HEK293 (cell line): ENCODE measurements at regions not wholly inside any gene's neighbourhood (a gene's known extent, or its start where the extent isn't known, plus 50 kb on each side); places are given as distances from the start of the nearest gene placed in this dataset.

Experiments
- BCL11A ChIP-seq: fragments of 450-650 bp; formaldehyde crosslinking; IDR thresholded peaks from 2 replicates; pipeline ENCODE4 v1.5.1; 2016; ENCODE audit warnings: low read depth, missing biosample characterization, missing genetic modification characterization
- HOXC10 ChIP-seq: sonication (generic); formaldehyde crosslinking; IDR thresholded peaks from 2 replicates; pipeline ENCODE4 v1.8.1; 2023; ENCODE audit warnings: mild to moderate bottlenecking, missing genetic modification reagents
- OSR2 ChIP-seq: fragments of 450-650 bp; formaldehyde crosslinking; IDR thresholded peaks from 2 replicates; pipeline ENCODE4 v1.5.1; 2016; ENCODE audit warnings: missing biosample characterization, missing genetic modification characterization
- REPIN1 ChIP-seq: fragments of 450-650 bp; formaldehyde crosslinking; IDR thresholded peaks from 2 replicates; pipeline ENCODE4 v1.5.1; 2017; ENCODE audit warnings: missing biosample characterization, missing genetic modification characterization, low read depth
- ZNF248 ChIP-seq: fragments of 450-650 bp; formaldehyde crosslinking; IDR thresholded peaks from 2 replicates; pipeline ENCODE4 v1.5.1; 2017; ENCODE audit warnings: missing biosample characterization, missing genetic modification characterization
- ZNF501 ChIP-seq: fragments of 450-650 bp; formaldehyde crosslinking; IDR thresholded peaks from 2 replicates; pipeline ENCODE4 v1.5.1; 2016; ENCODE audit warnings: missing biosample characterization, missing genetic modification characterization
- ZNF549 ChIP-seq: fragments of 450-650 bp; IDR thresholded peaks from 2 replicates; pipeline ENCODE4 v1.5.1; 2018; ENCODE audit warnings: missing biosample characterization, missing genetic modification characterization, mild to moderate bottlenecking, inconsistent platforms, moderate library complexity
- ZNF629 ChIP-seq: fragments of 450-650 bp; formaldehyde crosslinking; IDR thresholded peaks from 2 replicates; pipeline ENCODE4 v1.5.1; 2017; ENCODE audit warnings: missing biosample characterization, missing genetic modification characterization
- ZNF830 ChIP-seq: fragments of 450-650 bp; IDR thresholded peaks from 2 replicates; pipeline ENCODE4 v1.5.0; 2018; ENCODE audit warnings: missing biosample characterization, missing genetic modification characterization, low read depth, mild to moderate bottlenecking, moderate library complexity
- TF ChIP-seq, protein P1 (sequence below): fragments of 450-650 bp; formaldehyde crosslinking; IDR thresholded peaks from 2 replicates; pipeline ENCODE4 v1.5.1; 2016; ENCODE audit warnings: missing biosample characterization, missing genetic modification characterization
- TF ChIP-seq, protein P2 (sequence below): fragments of 450-650 bp; formaldehyde crosslinking; IDR thresholded peaks from 2 replicates; pipeline ENCODE4 v1.5.1; 2016; ENCODE audit warnings: missing biosample characterization, missing genetic modification characterization

DNA sequence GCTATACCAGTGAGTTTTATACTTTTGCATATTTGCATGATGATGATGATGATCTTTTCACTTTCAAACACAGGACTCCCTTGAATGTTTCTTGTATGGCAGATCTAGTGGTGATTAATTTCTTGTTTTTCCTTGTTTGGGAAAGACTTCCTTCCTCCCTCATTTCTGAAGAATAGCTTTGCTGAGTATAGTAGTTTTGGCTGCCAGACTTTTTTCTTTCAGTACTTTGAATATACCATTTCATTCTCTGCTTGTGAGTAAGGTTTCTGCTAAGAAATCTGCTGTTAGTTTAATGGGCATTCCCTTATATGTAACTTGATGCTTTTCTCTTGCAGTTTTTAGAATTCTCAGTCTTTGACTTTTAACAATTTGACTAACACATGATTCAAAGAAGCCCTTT lies 547.4 kb upstream of the CXADR start:
- TF ChIP-seq ZNF501 (tag by site-specific recombination) (no peak), ZNF549 (tag by site-specific recombination) (no peak), ZNF248 (tag by site-specific recombination) (no peak), OSR2 (tag by site-specific recombination) (no peak), HOXC10 (CRISPR knock-in tag) (no peak), BCL11A (tag by site-specific recombination) (no peak), REPIN1 (tag by site-specific recombination) (no peak), ZNF830 (tag by site-specific recombination) (no peak), ZNF629 (tag by site-specific recombination) (no peak)
- TF ChIP-seq, protein P1, sequence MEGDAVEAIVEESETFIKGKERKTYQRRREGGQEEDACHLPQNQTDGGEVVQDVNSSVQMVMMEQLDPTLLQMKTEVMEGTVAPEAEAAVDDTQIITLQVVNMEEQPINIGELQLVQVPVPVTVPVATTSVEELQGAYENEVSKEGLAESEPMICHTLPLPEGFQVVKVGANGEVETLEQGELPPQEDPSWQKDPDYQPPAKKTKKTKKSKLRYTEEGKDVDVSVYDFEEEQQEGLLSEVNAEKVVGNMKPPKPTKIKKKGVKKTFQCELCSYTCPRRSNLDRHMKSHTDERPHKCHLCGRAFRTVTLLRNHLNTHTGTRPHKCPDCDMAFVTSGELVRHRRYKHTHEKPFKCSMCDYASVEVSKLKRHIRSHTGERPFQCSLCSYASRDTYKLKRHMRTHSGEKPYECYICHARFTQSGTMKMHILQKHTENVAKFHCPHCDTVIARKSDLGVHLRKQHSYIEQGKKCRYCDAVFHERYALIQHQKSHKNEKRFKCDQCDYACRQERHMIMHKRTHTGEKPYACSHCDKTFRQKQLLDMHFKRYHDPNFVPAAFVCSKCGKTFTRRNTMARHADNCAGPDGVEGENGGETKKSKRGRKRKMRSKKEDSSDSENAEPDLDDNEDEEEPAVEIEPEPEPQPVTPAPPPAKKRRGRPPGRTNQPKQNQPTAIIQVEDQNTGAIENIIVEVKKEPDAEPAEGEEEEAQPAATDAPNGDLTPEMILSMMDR (tag by site-specific recombination): no peak
- TF ChIP-seq, protein P2, sequence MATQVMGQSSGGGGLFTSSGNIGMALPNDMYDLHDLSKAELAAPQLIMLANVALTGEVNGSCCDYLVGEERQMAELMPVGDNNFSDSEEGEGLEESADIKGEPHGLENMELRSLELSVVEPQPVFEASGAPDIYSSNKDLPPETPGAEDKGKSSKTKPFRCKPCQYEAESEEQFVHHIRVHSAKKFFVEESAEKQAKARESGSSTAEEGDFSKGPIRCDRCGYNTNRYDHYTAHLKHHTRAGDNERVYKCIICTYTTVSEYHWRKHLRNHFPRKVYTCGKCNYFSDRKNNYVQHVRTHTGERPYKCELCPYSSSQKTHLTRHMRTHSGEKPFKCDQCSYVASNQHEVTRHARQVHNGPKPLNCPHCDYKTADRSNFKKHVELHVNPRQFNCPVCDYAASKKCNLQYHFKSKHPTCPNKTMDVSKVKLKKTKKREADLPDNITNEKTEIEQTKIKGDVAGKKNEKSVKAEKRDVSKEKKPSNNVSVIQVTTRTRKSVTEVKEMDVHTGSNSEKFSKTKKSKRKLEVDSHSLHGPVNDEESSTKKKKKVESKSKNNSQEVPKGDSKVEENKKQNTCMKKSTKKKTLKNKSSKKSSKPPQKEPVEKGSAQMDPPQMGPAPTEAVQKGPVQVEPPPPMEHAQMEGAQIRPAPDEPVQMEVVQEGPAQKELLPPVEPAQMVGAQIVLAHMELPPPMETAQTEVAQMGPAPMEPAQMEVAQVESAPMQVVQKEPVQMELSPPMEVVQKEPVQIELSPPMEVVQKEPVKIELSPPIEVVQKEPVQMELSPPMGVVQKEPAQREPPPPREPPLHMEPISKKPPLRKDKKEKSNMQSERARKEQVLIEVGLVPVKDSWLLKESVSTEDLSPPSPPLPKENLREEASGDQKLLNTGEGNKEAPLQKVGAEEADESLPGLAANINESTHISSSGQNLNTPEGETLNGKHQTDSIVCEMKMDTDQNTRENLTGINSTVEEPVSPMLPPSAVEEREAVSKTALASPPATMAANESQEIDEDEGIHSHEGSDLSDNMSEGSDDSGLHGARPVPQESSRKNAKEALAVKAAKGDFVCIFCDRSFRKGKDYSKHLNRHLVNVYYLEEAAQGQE (tag by site-specific recombination): no peak
